ENCODE measurements at regions not wholly inside any gene's neighbourhood (a gene's known extent, or its start where the extent isn't known, plus 50 kb on each side); places are given as distances from the start of the nearest gene placed in this dataset.

GRCh38 chr1:118337346-118337745 lies 152.3 kb upstream of the SPAG17 start:
- H4K20me1 ChIP-seq (ENCODE audit: insufficient read depth): no peaks in the 10 kb centered on the region
- in situ Hi-C loops (cut with MboI): no loop called here

GRCh38 chr1:118335331-118335732 lies 150.3 kb upstream of the SPAG17 start:
- H4K20me1 ChIP-seq (ENCODE audit: insufficient read depth): no peaks in the 10 kb centered on the region
- DNase-seq: peak; percentile 75
- 0 out of 2 replicates have a peak overlapping the region, but pooled peaks have one; percentile 2 for H3K27ac ChIP-seq
- in situ Hi-C loops (cut with MboI): no loop called here
- no peak overlapping the region for H3K4me2 ChIP-seq (ENCODE audit: unreplicated experiment)
- 0 out of 2 replicates have a peak overlapping the region, but pooled peaks have one; percentile 2 for H2AFZ ChIP-seq
- TF ChIP-seq EZH2phosphoT487 (IDR thresholded peaks at IDR 0.05; ENCODE audit: insufficient read depth, low read depth): no peak
- no peak for TF ChIP-seq EZH2 (IDR thresholded peaks at IDR 0.05; ENCODE audit: insufficient read depth, poor library complexity, severe bottlenecking)
- H3F3A ChIP-seq (ENCODE audit: insufficient read depth): peaks cover 44% of the 10 kb centered on the region
- H3K27me3 ChIP-seq (replicated peaks; ENCODE audit: insufficient read depth): no peaks in the 10 kb centered on the region
- peaks cover 46% of the 10 kb centered on the region for H3K4me1 ChIP-seq (ENCODE audit: insufficient read depth)
- no peak overlapping the region for H3K9ac ChIP-seq
- no peaks in the 10 kb centered on the region for H3K79me2 ChIP-seq (ENCODE audit: insufficient read depth)
- H3K36me3 ChIP-seq (ENCODE audit: low read depth): no peaks in the 10 kb centered on the region
- 21 to 28% methylated on average over 2 of the region's 2 CpGs for WGBS, 2 experiments (ENCODE audit: low coverage in 1 of 2, low lambda C conversion rate in 2 of 2, missing lambda C conversion rate in 2 of 2)
- H3K9me2 ChIP-seq (ENCODE audit: insufficient read depth): no peaks in the 10 kb centered on the region
- H3K9me3 ChIP-seq (ENCODE audit: low read depth): no peaks in the 10 kb centered on the region
- H3K4me3 ChIP-seq: no peak overlapping the region

More at GRCh38 chr1:118337346-118337745, 152.3 kb upstream of the SPAG17 start:
- peak; percentile 49 for DNase-seq
- TF ChIP-seq EZH2 (IDR thresholded peaks at IDR 0.05; ENCODE audit: insufficient read depth, poor library complexity, severe bottlenecking) (no peak), EZH2phosphoT487 (IDR thresholded peaks at IDR 0.05; ENCODE audit: insufficient read depth, low read depth) (no peak)
- no peak overlapping the region for H2AFZ ChIP-seq
- H3K36me3 ChIP-seq (ENCODE audit: low read depth): no peaks in the 10 kb centered on the region
- no peaks in the 10 kb centered on the region for H3K9me2 ChIP-seq (ENCODE audit: insufficient read depth)
- H3F3A ChIP-seq (ENCODE audit: insufficient read depth): peaks cover 53% of the 10 kb centered on the region
- no peak overlapping the region for H3K9ac ChIP-seq
- peaks cover 52% of the 10 kb centered on the region for H3K4me1 ChIP-seq (ENCODE audit: insufficient read depth)
- H3K9me3 ChIP-seq (ENCODE audit: low read depth): no peaks in the 10 kb centered on the region
- H3K4me2 ChIP-seq (ENCODE audit: unreplicated experiment): no peak overlapping the region
- no peak overlapping the region for H3K27ac ChIP-seq
- H3K27me3 ChIP-seq (replicated peaks; ENCODE audit: insufficient read depth): no peaks in the 10 kb centered on the region
- H3K79me2 ChIP-seq (ENCODE audit: insufficient read depth): no peaks in the 10 kb centered on the region
- no peak overlapping the region for H3K4me3 ChIP-seq

GRCh38 chr1:118334506-118334905 lies 149.5 kb upstream of the SPAG17 start:
- H3F3A ChIP-seq (ENCODE audit: insufficient read depth): peaks cover 40% of the 10 kb centered on the region
- no peak overlapping the region for H3K9ac ChIP-seq
- no peaks in the 10 kb centered on the region for H3K79me2 ChIP-seq (ENCODE audit: insufficient read depth)
- no peaks in the 10 kb centered on the region for H4K20me1 ChIP-seq (ENCODE audit: insufficient read depth)
- H3K4me1 ChIP-seq (ENCODE audit: insufficient read depth): peaks cover 42% of the 10 kb centered on the region
- TF ChIP-seq EZH2phosphoT487 (IDR thresholded peaks at IDR 0.05; ENCODE audit: insufficient read depth, low read depth) (no peak), EZH2 (IDR thresholded peaks at IDR 0.05; ENCODE audit: insufficient read depth, poor library complexity, severe bottlenecking) (no peak)
- 97 to 100% methylated on average over 1 of the region's 1 CpG for whole genome bisulfite sequencing, 2 experiments (ENCODE audit: low coverage in 1 of 2, low lambda C conversion rate in 2 of 2, missing lambda C conversion rate in 2 of 2)
- no peak overlapping the region for H3K4me3 ChIP-seq
- H3K9me3 ChIP-seq (ENCODE audit: low read depth): no peaks in the 10 kb centered on the region
- in situ Hi-C loops (cut with MboI): no loop called here
- DNase-seq: no peak
- no peak overlapping the region for H2AFZ ChIP-seq
- no peaks in the 10 kb centered on the region for H3K36me3 ChIP-seq (ENCODE audit: low read depth)
- H3K27me3 ChIP-seq (replicated peaks; ENCODE audit: insufficient read depth): no peaks in the 10 kb centered on the region
- no peak overlapping the region for H3K27ac ChIP-seq
- H3K9me2 ChIP-seq (ENCODE audit: insufficient read depth): no peaks in the 10 kb centered on the region
- no peak overlapping the region for H3K4me2 ChIP-seq (ENCODE audit: unreplicated experiment)

- 88 to 97% methylated on average over 4 of the region's 4 CpGs for WGBS, 2 experiments (ENCODE audit: low coverage in 1 of 2, low lambda C conversion rate in 2 of 2, missing lambda C conversion rate in 2 of 2)
- no peak overlapping the region for H3K4me2 ChIP-seq (ENCODE audit: unreplicated experiment)
These were observed 148.7 kb upstream of the SPAG17 start for GRCh38 chr1:118333601-118334210.

More at GRCh38 chr1:118333601-118334210, 148.7 kb upstream of the SPAG17 start:
- peaks cover 34% of the 10 kb centered on the region for H3K4me1 ChIP-seq (ENCODE audit: insufficient read depth)
- no peak overlapping the region for H3K4me3 ChIP-seq
- no peaks in the 10 kb centered on the region for H3K27me3 ChIP-seq (replicated peaks; ENCODE audit: insufficient read depth)
- no peaks in the 10 kb centered on the region for H3K79me2 ChIP-seq (ENCODE audit: insufficient read depth)
- H3K9ac ChIP-seq: no peak overlapping the region
- H2AFZ ChIP-seq: no peak overlapping the region
- in situ Hi-C loops (cut with MboI): no loop called here
- no peaks in the 10 kb centered on the region for H3K9me3 ChIP-seq (ENCODE audit: low read depth)
- H3K27ac ChIP-seq: no peak overlapping the region
- no peaks in the 10 kb centered on the region for H3K36me3 ChIP-seq (ENCODE audit: low read depth)
- H4K20me1 ChIP-seq (ENCODE audit: insufficient read depth): no peaks in the 10 kb centered on the region
- TF ChIP-seq EZH2phosphoT487 (IDR thresholded peaks at IDR 0.05; ENCODE audit: insufficient read depth, low read depth) (no peak), EZH2 (IDR thresholded peaks at IDR 0.05; ENCODE audit: insufficient read depth, poor library complexity, severe bottlenecking) (no peak)
- DNase-seq: no peak
- H3F3A ChIP-seq (ENCODE audit: insufficient read depth): peaks cover 32% of the 10 kb centered on the region
- H3K9me2 ChIP-seq (ENCODE audit: insufficient read depth): no peaks in the 10 kb centered on the region

Data from GM23248 (cell line).